Astrocyte (in vitro differentiated cells and primary cell): ENCODE measurements at regions not wholly inside any gene's neighbourhood (a gene's known extent, or its start where the extent isn't known, plus 50 kb on each side); places are given as distances from the start of the nearest gene placed in this dataset.

Experiments
- CTCF ChIP-seq: IDR thresholded peaks from 2 replicates; pipeline ENCODE4 v1.5.1; 2011; ENCODE audit warnings: low read depth, mild to moderate bottlenecking, inconsistent platforms, low read length, moderate library complexity; ENCODE audit not compliant: insufficient read depth
- EZH2 ChIP-seq: IDR thresholded peaks from 2 replicates; pipeline ENCODE4 v1.6.1; 2012; ENCODE audit warnings: mild to moderate bottlenecking, low read length, inconsistent platforms; ENCODE audit not compliant: insufficient read depth

GRCh38 chr17:74130841-74131240 lies 72.6 kb upstream of the RPL38 start:
- no peak for TF ChIP-seq CTCF
- no peak for TF ChIP-seq EZH2
